ENCODE measurements at regions not wholly inside any gene's neighbourhood (a gene's known extent, or its start where the extent isn't known, plus 50 kb on each side); places are given as distances from the start of the nearest gene placed in this dataset.

DNA sequence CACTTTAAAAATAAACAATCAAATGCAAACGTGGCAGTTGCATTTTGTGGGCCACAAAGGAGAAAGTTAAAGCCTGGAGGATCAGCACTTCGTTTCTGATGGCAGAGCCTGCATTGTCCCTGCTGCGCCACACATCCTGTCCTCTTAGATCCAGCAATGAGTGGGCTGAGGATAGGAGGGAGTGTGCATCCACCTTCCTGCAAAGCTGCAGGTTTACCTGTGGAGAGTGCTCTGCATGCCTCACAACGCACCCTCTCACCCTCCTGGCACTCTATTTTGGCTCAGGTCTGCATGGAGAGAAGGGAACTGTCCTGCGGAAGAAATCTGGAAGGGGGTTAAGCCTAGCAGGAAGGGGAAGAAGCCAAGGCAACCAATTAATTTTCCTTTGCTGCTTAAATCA lies 212.2 kb upstream of the SLC24A2 start:
- DNase-seq (ENCODE audit: low read depth, low spot score) = no peak
- in situ Hi-C loops (cut with HindIII; ENCODE audit: low pct_unique_long_range_greater_than_20kb, low sequenced_read_pairs) = no loop called here

DNA sequence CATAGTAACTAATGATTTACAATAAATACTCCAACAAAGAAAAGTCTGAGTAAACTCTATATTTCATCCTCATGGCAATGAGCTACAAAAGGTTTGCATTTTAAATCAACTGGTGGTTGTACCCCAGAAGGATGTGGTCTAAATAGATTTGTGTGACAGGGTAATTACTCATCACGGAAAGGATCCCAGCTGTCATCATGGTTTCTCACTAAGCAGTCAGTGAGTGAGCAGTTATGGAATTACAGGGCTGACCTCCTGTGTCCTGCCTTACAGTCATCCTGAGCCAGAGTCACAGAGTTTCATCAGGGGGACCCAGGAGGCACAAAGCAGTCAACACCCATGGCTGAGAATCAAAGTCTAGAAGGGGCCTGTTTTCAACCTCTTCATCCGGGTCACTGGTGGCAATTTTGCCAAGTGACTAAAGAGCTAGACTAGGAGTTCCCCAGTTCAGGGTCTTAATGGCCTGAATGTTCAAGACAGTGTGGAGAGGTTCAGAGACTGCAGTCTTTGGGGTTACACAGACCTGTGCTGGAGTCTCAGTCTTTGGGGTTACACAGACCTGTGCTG lies 210.7 kb upstream of the SLC24A2 start:
- DNase-seq (ENCODE audit: low read depth, low spot score) = no peak
- in situ Hi-C loops (cut with HindIII; ENCODE audit: low pct_unique_long_range_greater_than_20kb, low sequenced_read_pairs) = no loop called here

DNA sequence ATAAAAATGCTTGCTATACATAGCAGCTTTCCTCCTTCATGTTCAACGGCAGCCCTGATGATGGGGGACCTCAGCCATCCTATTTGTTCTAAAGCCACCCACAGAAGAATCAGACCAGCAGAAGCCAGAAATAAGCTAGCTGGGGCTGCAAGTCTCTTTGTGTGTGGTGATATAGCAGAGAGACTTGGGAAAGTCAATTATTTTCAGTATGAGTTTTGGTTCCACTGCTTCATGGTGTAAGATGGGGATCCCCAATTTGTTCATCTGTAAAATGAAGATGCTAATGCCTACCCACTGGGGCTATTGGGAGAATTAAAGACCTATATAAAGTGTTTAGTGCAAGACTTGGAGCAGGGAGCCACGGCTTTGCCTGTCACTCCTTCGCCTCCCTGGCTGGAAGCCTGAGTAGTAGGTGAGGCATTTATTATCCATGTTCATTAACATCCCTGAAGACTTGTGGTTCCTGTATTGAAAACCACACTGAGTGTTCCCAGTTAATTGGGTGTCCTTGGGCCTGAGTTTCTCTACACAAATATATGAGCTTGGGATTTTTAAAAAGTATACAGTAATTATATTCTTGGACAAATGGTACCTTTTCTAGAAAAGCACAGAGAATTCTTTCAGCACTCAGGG lies 210.1 kb upstream of the SLC24A2 start:
- in situ Hi-C loops (cut with HindIII; ENCODE audit: low pct_unique_long_range_greater_than_20kb, low sequenced_read_pairs) = no loop called here
- DNase-seq (ENCODE audit: low read depth, low spot score) = no peak

- in situ Hi-C loops (cut with HindIII; ENCODE audit: low pct_unique_long_range_greater_than_20kb, low sequenced_read_pairs) = no loop called here
Observed at GRCh38 chr9:19998153-19998552, 209.3 kb upstream of the SLC24A2 start.

DNA sequence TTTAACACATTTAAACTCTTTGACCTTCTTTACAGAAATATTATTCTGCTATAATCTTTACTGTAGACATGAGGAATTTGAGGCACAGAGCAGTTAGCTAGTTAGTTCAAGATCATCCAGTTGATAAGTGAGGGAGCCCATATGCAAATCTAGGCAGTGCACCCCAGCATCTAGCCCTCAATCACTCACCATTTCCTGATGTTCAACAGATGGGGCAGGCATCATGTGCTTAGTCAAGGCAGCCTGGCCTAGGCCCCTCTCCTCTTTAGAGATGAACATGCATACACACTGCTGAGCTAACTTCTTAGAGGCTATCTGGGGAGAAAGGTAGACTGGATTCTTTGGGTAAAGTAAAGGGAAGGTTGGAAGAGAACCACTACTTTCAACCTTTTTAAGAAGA lies 206.8 kb upstream of the SLC24A2 start:
- in situ Hi-C loops (cut with HindIII; ENCODE audit: low pct_unique_long_range_greater_than_20kb, low sequenced_read_pairs) = no loop called here
- no peak for DNase-seq (ENCODE audit: low read depth, low spot score)

More at GRCh38 chr9:19998153-19998552, 209.3 kb upstream of the SLC24A2 start:
- no peak for DNase-seq (ENCODE audit: low read depth, low spot score)

DNA sequence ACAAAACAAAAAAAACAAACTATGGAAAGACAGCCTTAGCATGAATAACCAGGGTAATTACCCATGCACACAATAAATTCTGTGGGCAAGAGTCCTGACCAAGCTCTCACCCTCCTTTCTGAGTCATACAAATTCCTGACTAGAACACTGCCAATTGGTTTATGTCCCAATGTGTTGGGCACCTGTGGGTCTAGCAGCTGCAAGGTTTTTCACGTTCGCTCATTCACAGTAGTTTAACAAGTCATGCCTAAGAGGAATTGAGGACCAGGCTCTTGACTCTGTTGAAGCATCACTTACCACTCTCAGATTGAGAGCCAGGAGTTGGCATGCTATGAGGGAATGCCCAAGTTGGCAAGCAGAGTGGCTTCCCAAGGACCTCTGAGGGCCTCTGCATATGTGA lies 205.5 kb upstream of the SLC24A2 start:
- in situ Hi-C loops (cut with HindIII; ENCODE audit: low pct_unique_long_range_greater_than_20kb, low sequenced_read_pairs) = no loop called here
- DNase-seq (ENCODE audit: low read depth, low spot score) = no peak

DNA sequence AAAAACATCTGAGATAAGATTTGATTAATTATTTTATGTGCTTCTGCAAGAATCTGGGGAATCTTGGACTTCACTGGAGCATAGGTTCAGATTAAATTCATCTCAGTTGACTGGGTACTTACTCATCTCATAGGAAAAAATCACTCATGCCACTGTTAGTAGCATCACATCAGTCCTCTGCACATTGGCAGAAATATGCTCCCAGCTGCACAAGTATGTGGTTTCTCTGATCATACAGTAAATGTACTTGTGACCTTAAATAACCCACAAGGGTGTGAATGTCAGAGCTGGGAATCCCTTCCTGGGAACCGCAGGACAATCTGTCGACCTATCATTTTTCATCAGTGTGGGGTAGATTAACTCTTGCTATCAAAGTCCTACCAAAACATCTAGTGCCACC lies 203.7 kb upstream of the SLC24A2 start:
- DNase-seq (ENCODE audit: low read depth, low spot score) = no peak
- in situ Hi-C loops (cut with HindIII; ENCODE audit: low pct_unique_long_range_greater_than_20kb, low sequenced_read_pairs) = no loop called here

GRCh38 chr9:19989213-19989612 lies 200.4 kb upstream of the SLC24A2 start:
- DNase-seq (ENCODE audit: low read depth, low spot score) = no peak
- in situ Hi-C loops (cut with HindIII; ENCODE audit: low pct_unique_long_range_greater_than_20kb, low sequenced_read_pairs) = no loop called here

- peak; percentile 80 for DNase-seq (ENCODE audit: low read depth, low spot score)
- in situ Hi-C loops (cut with HindIII; ENCODE audit: low pct_unique_long_range_greater_than_20kb, low sequenced_read_pairs) = no loop called here
Observed at GRCh38 chr9:19988281-19988680, 199.4 kb upstream of the SLC24A2 start.

GRCh38 chr9:19985081-19985480 lies 196.2 kb upstream of the SLC24A2 start:
- in situ Hi-C loops (cut with HindIII; ENCODE audit: low pct_unique_long_range_greater_than_20kb, low sequenced_read_pairs) = no loop called here
- peak; percentile 83 for DNase-seq (ENCODE audit: low read depth, low spot score)

DNA sequence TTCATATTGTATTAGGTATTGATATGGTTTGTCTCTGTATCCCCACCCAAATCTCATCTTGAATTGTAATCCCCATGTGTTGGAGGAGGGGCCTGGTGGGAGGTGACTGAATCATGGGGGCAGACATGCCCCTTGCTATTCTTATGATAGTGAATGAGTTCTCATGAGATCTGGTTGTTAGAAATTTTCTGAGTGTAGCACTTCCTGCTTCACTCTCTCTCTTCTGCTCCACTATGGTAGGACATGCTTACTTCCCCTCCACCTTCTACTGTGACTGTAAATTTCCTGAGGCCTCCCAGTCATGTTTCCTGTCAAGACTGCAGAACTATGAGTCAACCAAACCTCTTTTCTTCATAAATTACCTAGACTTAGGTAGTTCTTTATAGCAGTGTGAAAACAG lies 187.4 kb upstream of the SLC24A2 start:
- no peak for DNase-seq (ENCODE audit: low read depth, low spot score)
- in situ Hi-C loops (cut with HindIII; ENCODE audit: low pct_unique_long_range_greater_than_20kb, low sequenced_read_pairs) = no loop called here

DNA sequence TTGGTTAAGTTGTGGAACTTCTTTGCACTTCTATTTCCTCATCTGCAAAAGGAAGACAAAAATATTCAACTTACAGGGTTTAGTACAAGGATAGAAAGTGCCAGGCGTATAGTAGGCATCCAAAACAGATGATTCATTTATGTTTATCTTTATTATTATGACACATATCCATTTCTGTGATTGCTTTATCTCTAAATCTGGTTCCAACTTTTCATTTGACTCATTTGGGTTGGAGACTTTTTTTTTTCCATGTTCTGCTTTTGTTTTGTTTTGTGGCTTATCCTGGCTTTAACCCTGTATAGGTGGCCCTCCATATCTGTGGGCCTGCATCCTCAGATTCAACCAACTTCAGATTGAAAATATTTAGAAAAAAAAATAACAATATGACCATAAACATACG lies 186.7 kb upstream of the SLC24A2 start:
- DNase-seq (ENCODE audit: low read depth, low spot score) = no peak

GRCh38 chr9:19969721-19970120 lies 180.9 kb upstream of the SLC24A2 start:
- in situ Hi-C loops (cut with HindIII; ENCODE audit: low pct_unique_long_range_greater_than_20kb, low sequenced_read_pairs) = no loop called here
- DNase-seq (ENCODE audit: low read depth, low spot score) = no peak

More for the DNA sequence above, 186.7 kb upstream of the SLC24A2 start:
- in situ Hi-C loops (cut with HindIII; ENCODE audit: low pct_unique_long_range_greater_than_20kb, low sequenced_read_pairs) = no loop called here

GRCh38 chr9:19967888-19968459 lies 179.1 kb upstream of the SLC24A2 start:
- in situ Hi-C loops (cut with HindIII; ENCODE audit: low pct_unique_long_range_greater_than_20kb, low sequenced_read_pairs) = no loop called here
- DNase-seq (ENCODE audit: low read depth, low spot score) = no peak

DNA sequence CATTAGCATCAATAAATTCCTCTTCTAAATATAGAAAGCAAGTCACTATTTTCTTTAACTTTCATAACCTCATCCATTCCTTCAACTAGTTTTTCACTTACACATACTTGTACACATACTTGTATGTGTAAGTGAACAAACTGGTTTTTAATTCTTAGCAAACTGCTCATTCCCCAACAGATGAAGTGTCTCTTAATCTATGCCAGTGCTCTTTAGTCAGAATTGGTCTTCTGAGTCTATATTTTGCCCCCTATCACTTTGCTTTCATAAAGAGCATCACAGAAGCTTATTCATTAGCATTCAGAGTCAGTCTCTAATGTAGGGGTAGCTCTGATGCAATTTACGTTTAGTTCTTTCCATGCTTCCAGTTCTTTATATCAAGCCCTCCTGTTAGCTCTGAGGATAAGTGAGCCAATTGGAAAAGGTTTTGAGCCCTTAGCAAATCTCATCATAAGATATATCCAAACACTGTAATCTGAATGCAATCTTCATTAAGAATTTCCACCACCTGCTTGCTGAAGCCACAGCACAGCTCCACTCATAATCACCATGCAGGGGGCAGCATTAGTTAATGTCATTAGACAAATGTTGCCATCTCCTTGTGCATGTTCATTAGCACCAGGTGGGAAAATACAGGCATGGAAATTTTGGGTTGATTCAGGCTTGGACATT lies 178.5 kb upstream of the SLC24A2 start:
- in situ Hi-C loops (cut with HindIII; ENCODE audit: low pct_unique_long_range_greater_than_20kb, low sequenced_read_pairs) = no loop called here
- peak; percentile 12 for DNase-seq (ENCODE audit: low read depth, low spot score)

DNA sequence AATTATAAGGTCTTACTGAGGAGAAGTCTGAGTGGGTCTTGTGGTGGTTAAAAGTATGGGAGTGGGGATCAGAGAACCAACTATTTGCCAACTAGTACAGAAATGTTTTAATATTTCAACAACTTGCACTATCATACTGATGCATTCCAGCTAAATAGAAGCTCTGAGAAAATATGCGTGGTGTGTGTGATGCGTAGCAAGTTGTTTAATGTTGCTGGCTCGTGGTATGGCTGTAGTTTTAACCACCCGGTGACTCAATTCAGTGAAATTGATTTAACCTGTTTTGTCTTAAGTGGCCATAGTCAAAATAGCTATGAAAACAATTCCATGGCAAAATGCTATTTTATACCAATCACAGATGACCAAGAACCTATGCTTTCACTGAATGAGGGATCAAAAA lies 176.5 kb upstream of the SLC24A2 start:
- DNase-seq (ENCODE audit: low read depth, low spot score) = no peak
- in situ Hi-C loops (cut with HindIII; ENCODE audit: low pct_unique_long_range_greater_than_20kb, low sequenced_read_pairs) = no loop called here

DNA sequence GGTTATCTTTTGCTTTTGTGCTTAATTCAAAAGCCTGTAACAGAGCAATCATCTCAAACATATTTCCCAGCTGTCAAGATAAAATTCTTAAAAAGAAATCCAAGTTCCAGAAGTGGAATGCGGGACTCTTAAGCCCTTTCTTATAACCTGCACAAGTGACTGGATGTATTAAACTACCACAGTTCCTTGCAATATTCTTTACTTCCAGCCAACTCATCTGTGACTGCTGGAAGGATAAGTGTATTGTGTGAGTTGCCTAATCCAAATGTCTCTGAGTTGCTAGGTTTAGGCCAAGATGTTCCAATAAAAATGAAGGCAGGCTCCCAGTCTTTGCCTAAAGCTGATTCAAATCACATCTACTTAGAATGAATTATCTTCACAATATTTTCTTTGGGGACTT lies 159.2 kb upstream of the SLC24A2 start:
- DNase-seq (ENCODE audit: low read depth, low spot score) = no peak
- in situ Hi-C loops (cut with HindIII; ENCODE audit: low pct_unique_long_range_greater_than_20kb, low sequenced_read_pairs) = no loop called here

DNA sequence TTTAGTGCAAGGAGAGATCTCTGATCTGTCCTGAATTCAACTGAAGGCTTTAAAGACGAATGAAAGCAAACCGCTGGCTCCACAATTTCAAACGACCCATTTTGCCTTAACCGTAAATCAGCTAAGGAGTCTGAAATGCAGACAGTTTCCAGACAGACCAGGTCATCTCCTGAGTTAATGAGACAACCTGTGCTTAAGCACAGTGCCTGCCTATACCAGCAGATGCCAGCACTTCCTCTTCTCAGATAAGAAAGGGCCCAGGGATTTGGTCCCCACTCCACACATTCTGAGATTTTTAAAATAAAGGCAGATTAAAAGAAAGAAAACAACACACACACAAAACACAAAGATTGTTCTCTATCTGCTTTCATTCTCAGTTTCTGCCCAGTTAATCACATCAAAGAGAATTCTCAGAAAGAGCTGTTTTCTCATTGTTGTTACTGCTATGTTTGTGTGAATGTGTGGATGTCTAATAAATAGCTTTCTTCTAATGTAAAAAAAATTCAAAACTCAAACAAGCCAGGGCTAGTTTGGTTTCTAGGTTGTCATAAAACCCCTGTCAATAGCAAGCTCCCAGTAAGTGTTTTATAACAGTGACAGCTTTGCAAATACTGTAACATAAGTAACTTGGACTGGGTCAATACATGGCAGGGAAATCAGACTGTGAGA lies 157.7 kb upstream of the SLC24A2 start:
- DNase-seq (ENCODE audit: low read depth, low spot score) = peak; percentile 10
- in situ Hi-C loops (cut with HindIII; ENCODE audit: low pct_unique_long_range_greater_than_20kb, low sequenced_read_pairs) = no loop called here
